ENCODE measurements at regions not wholly inside any gene's neighbourhood (a gene's known extent, or its start where the extent isn't known, plus 50 kb on each side); places are given as distances from the start of the nearest gene placed in this dataset.

- intact Hi-C loops (cut with DNase I; ENCODE audit: low total_unique reads): no loop called here
- Histone ChIP-seq H3K4me3 (no peak overlapping the region), H3K9me3 (no peaks in the 10 kb centered on the region), H3K4me1 (no peaks in the 10 kb centered on the region), H3K27me3 (no peaks in the 10 kb centered on the region), H3K27ac (no peak overlapping the region), H3K36me3 (no peaks in the 10 kb centered on the region)
- no peak for DNase-seq (ENCODE audit: low spot score in 2 of 2)
- no peak for TF ChIP-seq POLR2A (IDR thresholded peaks at IDR 0.05)
- no peak for TF ChIP-seq POLR2AphosphoS5 (IDR thresholded peaks at IDR 0.05)
- TF ChIP-seq, protein P1, sequence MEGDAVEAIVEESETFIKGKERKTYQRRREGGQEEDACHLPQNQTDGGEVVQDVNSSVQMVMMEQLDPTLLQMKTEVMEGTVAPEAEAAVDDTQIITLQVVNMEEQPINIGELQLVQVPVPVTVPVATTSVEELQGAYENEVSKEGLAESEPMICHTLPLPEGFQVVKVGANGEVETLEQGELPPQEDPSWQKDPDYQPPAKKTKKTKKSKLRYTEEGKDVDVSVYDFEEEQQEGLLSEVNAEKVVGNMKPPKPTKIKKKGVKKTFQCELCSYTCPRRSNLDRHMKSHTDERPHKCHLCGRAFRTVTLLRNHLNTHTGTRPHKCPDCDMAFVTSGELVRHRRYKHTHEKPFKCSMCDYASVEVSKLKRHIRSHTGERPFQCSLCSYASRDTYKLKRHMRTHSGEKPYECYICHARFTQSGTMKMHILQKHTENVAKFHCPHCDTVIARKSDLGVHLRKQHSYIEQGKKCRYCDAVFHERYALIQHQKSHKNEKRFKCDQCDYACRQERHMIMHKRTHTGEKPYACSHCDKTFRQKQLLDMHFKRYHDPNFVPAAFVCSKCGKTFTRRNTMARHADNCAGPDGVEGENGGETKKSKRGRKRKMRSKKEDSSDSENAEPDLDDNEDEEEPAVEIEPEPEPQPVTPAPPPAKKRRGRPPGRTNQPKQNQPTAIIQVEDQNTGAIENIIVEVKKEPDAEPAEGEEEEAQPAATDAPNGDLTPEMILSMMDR (IDR thresholded peaks at IDR 0.05): no peak
These were observed 103.0 kb upstream of the TBL1XR1 start for GRCh38 chr3:177300039-177300833.

DNA sequence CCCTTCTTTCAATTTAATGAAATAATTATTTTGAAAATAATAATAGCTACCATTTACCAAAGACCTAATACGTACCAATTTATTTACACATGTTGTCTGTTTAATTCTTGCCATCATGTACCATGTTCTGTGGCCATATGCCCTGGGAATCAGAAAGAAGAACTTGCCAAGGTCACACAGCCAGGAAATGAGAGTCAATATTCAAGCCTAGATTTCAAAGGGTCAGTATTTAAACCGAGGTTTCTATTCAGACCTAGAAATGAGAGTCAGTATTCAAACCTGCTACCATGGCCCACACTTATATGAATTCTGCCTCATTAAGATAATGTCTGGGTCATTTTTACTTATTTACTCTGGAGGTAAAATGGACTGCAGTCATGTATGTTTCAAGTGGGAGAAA is 103.6 kb upstream of the TBL1XR1 start:
- TF ChIP-seq, protein P1 (IDR thresholded peaks at IDR 0.05): no peak

DNA sequence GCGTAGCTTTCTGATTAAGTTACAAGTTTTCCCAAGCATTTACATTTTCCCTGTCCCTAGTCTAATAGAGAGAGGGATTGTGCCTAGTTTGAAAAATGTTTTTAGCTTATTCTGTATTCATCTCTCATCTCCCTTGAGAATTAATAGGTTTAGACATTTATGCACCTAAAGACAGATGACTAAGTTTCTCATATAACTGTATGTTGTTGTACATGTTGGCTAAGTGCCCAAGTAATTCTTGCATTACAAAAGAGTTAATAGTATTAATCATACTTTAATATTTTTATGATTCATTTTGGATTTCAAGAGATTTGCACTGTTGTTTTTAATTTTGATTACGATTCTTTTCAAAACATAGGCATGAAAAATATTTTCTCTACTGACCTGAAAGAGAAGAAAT is 109.0 kb upstream of the TBL1XR1 start:
- DNase-seq (ENCODE audit: low spot score in 2 of 2): no peak
- H3K27me3 ChIP-seq: no peaks in the 10 kb centered on the region
- TF ChIP-seq POLR2AphosphoS5 (IDR thresholded peaks at IDR 0.05): no peak
- TF ChIP-seq, protein P1 (IDR thresholded peaks at IDR 0.05): no peak
- no peak for TF ChIP-seq POLR2A (IDR thresholded peaks at IDR 0.05)
- H3K4me3 ChIP-seq: no peak overlapping the region
- no peaks in the 10 kb centered on the region for H3K4me1 ChIP-seq
- no peak overlapping the region for H3K27ac ChIP-seq
- H3K36me3 ChIP-seq: no peaks in the 10 kb centered on the region
- intact Hi-C loops (cut with DNase I; ENCODE audit: low total_unique reads): no loop called here
- H3K9me3 ChIP-seq: no peaks in the 10 kb centered on the region

More for the DNA sequence above, 103.6 kb upstream of the TBL1XR1 start:
- Histone ChIP-seq H3K27ac (no peak overlapping the region), H3K36me3 (no peaks in the 10 kb centered on the region), H3K27me3 (no peaks in the 10 kb centered on the region), H3K4me3 (no peak overlapping the region), H3K9me3 (no peaks in the 10 kb centered on the region), H3K4me1 (no peaks in the 10 kb centered on the region)
- no peak for DNase-seq (ENCODE audit: low spot score in 2 of 2)
- intact Hi-C loops (cut with DNase I; ENCODE audit: low total_unique reads): no loop called here

- Histone ChIP-seq H3K27ac (no peak overlapping the region), H3K4me3 (no peak overlapping the region), H3K36me3 (no peaks in the 10 kb centered on the region), H3K4me1 (no peaks in the 10 kb centered on the region), H3K9me3 (no peaks in the 10 kb centered on the region), H3K27me3 (no peaks in the 10 kb centered on the region)
- DNase-seq (ENCODE audit: low spot score in 2 of 2): no peak
- TF ChIP-seq, protein P1 (IDR thresholded peaks at IDR 0.05): no peak
- TF ChIP-seq POLR2A (IDR thresholded peaks at IDR 0.05) (no peak), POLR2AphosphoS5 (IDR thresholded peaks at IDR 0.05) (no peak)
- intact Hi-C loops (cut with DNase I; ENCODE audit: low total_unique reads): no loop called here
These were observed 110.1 kb upstream of the TBL1XR1 start for GRCh38 chr3:177307391-177307790.

DNA sequence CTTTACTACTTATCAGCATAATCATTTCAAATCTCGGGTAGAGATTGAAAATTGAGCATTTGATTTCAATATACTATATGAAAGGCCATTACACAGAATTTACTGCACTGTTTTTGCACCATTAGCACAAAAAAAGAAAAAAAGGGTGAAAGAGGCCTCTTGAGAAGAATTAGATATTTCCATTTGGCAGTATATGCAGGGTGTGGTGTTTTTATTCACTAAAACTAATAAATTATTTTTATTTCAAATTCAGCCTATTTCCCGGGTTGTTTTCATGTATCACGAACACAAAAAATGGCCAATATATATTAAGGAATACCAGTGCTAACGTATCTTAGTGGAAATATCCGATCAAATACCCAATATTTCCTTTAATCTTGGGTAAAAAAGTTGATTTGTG is 110.5 kb upstream of the TBL1XR1 start:
- intact Hi-C loops (cut with DNase I; ENCODE audit: low total_unique reads): no loop called here
- no peaks in the 10 kb centered on the region for H3K36me3 ChIP-seq
- DNase-seq (ENCODE audit: low spot score in 2 of 2): no peak

More for the DNA sequence above, 110.5 kb upstream of the TBL1XR1 start:
- no peak overlapping the region for H3K27ac ChIP-seq
- no peaks in the 10 kb centered on the region for H3K27me3 ChIP-seq
- H3K9me3 ChIP-seq: no peaks in the 10 kb centered on the region
- TF ChIP-seq POLR2A (IDR thresholded peaks at IDR 0.05): no peak
- TF ChIP-seq, protein P1 (IDR thresholded peaks at IDR 0.05): no peak
- TF ChIP-seq POLR2AphosphoS5 (IDR thresholded peaks at IDR 0.05): no peak
- H3K4me1 ChIP-seq: no peaks in the 10 kb centered on the region
- no peak overlapping the region for H3K4me3 ChIP-seq

Data from breast epithelium (tissue), 4 donors.